Neural progenitor cell (in vitro differentiated cells): ENCODE measurements at regions not wholly inside any gene's neighbourhood (a gene's known extent, or its start where the extent isn't known, plus 50 kb on each side); places are given as distances from the start of the nearest gene placed in this dataset.

Experiments
- DNase-seq: peaks from one replicate; pipeline ENCODE4 v3.0.0-alpha.2; 2016; ENCODE audit warnings: low spot score
- H2AFZ ChIP-seq: fragments of 200-600 bp; sonication (generic); replicated peaks from 2 replicates; pipeline ENCODE4 v1.6.1; 2016; ENCODE audit warnings: antibody characterized with exemption
- H3F3A ChIP-seq: fragments of 200-600 bp; sonication (generic); 2 replicates; pipeline ENCODE4 v1.6.1; 2016; ENCODE audit warnings: antibody characterized with exemption, low read depth
- H3K27ac ChIP-seq: fragments of 200-600 bp; sonication (generic); 2 replicates; pipeline ENCODE4 v1.5.1; 2016; ENCODE audit warnings: mild to moderate bottlenecking
- H3K27me3 ChIP-seq: fragments of 200-600 bp; sonication (generic); 2 replicates; pipeline ENCODE4 v1.6.1; 2016; ENCODE audit warnings: mild to moderate bottlenecking, moderate library complexity
- H3K36me3 ChIP-seq: fragments of 200-600 bp; sonication (generic); 2 replicates; pipeline ENCODE4 v1.5.1; 2016
- H3K4me1 ChIP-seq: fragments of 200-600 bp; sonication (generic); 2 replicates; pipeline ENCODE4 v1.6.1; 2016; ENCODE audit warnings: mixed run types
- H3K4me2 ChIP-seq: fragments of 200-600 bp; sonication (generic); 2 replicates; pipeline ENCODE4 v1.6.1; 2016
- H3K4me3 ChIP-seq: fragments of 200-600 bp; sonication (generic); 2 replicates; pipeline ENCODE4 v1.5.1; 2016
- H3K79me2 ChIP-seq: fragments of 200-600 bp; sonication (generic); 2 replicates; pipeline ENCODE4 v1.6.1; 2016; ENCODE audit warnings: low read depth
- H3K9ac ChIP-seq: fragments of 200-600 bp; sonication (generic); 2 replicates; pipeline ENCODE4 v1.6.1; 2016
- H3K9me3 ChIP-seq: fragments of 200-600 bp; sonication (generic); 2 replicates; pipeline ENCODE4 v1.5.1; 2016; ENCODE audit warnings: low read depth
- H4K20me1 ChIP-seq: fragments of 200-600 bp; sonication (generic); 2 replicates; pipeline ENCODE4 v1.6.1; 2016; ENCODE audit warnings: low read depth
- H3K27ac Mint-ChIP-seq: 3 replicates; pipeline ENCODE4 v1.8.0; 2021; ENCODE audit warnings: mixed read lengths
- H3K27me3 Mint-ChIP-seq: 2 replicates; pipeline ENCODE4 v1.8.0; 2022; ENCODE audit warnings: low read depth, mild to moderate bottlenecking, inconsistent platforms, moderate library complexity, mixed read lengths; ENCODE audit not compliant: insufficient read depth
- H3K36me3 Mint-ChIP-seq: 3 replicates; pipeline ENCODE4 v1.8.0; 2021; ENCODE audit warnings: mixed read lengths
- H3K4me1 Mint-ChIP-seq: 3 replicates; pipeline ENCODE4 v1.8.0; 2021; ENCODE audit warnings: mixed read lengths
- H3K4me3 Mint-ChIP-seq: 3 replicates; pipeline ENCODE4 v1.8.0; 2021; ENCODE audit warnings: mild to moderate bottlenecking, moderate library complexity, mixed read lengths
- H3K9me3 Mint-ChIP-seq: 3 replicates; pipeline ENCODE4 v1.8.0; 2020; ENCODE audit warnings: mixed read lengths
- EZH2 ChIP-seq: fragments of 200-600 bp; sonication (generic); IDR thresholded peaks from 2 replicates; pipeline ENCODE4 v1.6.1; 2017; ENCODE audit warnings: antibody characterized with exemption, mild to moderate bottlenecking, moderate library complexity
- EZH2phosphoT487 ChIP-seq: fragments of 200-600 bp; sonication (generic); IDR thresholded peaks from 2 replicates; pipeline ENCODE4 v1.6.1; 2017; ENCODE audit warnings: antibody characterized with exemption
- TF ChIP-seq, protein P1 (sequence below): fragments of 200-600 bp; sonication (generic); IDR thresholded peaks from 2 replicates; pipeline ENCODE4 v1.5.1; 2017; ENCODE audit warnings: antibody characterized with exemption, mild to moderate bottlenecking

GRCh38 chr5:173801006-173801405, 87.1 kb upstream of the CPEB4 start:
- no peak for DNase-seq
- Mint-ChIP-seq H3K36me3 (no peaks in the 10 kb centered on the region), H3K4me1 (no peaks in the 10 kb centered on the region), H3K4me3 (no peak overlapping the region), H3K27me3 (peaks cover 5% of the 10 kb centered on the region), H3K27ac (no peak overlapping the region), H3K9me3 (peaks cover 5% of the 10 kb centered on the region)
- Histone ChIP-seq H3K4me3 (no peak overlapping the region), H3K36me3 (no peaks in the 10 kb centered on the region), H2AFZ (no peak overlapping the region), H3K27ac (no peak overlapping the region), H3K4me2 (no peak overlapping the region), H3K27me3 (no peaks in the 10 kb centered on the region), H3K79me2 (no peaks in the 10 kb centered on the region), H3K9me3 (no peaks in the 10 kb centered on the region), H3K9ac (no peak overlapping the region), H3K4me1 (no peaks in the 10 kb centered on the region), H3F3A (no peaks in the 10 kb centered on the region), H4K20me1 (no peaks in the 10 kb centered on the region)
- TF ChIP-seq, protein P1, sequence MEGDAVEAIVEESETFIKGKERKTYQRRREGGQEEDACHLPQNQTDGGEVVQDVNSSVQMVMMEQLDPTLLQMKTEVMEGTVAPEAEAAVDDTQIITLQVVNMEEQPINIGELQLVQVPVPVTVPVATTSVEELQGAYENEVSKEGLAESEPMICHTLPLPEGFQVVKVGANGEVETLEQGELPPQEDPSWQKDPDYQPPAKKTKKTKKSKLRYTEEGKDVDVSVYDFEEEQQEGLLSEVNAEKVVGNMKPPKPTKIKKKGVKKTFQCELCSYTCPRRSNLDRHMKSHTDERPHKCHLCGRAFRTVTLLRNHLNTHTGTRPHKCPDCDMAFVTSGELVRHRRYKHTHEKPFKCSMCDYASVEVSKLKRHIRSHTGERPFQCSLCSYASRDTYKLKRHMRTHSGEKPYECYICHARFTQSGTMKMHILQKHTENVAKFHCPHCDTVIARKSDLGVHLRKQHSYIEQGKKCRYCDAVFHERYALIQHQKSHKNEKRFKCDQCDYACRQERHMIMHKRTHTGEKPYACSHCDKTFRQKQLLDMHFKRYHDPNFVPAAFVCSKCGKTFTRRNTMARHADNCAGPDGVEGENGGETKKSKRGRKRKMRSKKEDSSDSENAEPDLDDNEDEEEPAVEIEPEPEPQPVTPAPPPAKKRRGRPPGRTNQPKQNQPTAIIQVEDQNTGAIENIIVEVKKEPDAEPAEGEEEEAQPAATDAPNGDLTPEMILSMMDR = no peak
- TF ChIP-seq EZH2 = no peak
- TF ChIP-seq EZH2phosphoT487 = no peak

DNA sequence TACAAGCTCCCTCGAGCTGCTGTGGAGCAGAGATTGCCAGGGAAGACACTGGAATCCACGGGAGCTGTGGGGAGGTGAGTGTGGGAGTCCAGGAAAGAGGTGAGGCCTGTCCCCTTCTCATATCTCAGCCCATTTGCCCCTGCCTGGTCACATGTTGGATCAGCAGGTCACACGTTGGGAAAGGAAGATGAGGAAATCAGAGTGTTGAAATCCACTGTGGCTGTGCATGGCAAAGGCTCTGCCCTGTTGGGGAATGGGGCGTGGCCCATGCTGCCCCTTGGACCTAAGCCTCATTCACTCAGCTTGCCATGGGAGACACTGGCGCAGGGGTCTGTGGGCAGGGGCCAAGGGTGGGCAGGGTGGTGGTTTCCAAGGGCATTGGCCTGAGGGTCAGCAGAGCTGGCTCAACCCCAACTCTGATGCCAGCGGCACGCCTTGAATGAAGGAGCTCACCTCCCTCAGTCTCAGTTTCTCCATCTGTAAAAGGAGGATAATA, 85.4 kb upstream of the CPEB4 start:
- Histone ChIP-seq H3K4me1 (no peaks in the 10 kb centered on the region), H3K27me3 (no peaks in the 10 kb centered on the region), H3K9me3 (no peaks in the 10 kb centered on the region), H3K4me3 (no peak overlapping the region), H4K20me1 (no peaks in the 10 kb centered on the region), H3K27ac (no peak overlapping the region), H3K79me2 (no peaks in the 10 kb centered on the region), H2AFZ (no peak overlapping the region), H3K4me2 (no peak overlapping the region), H3K36me3 (no peaks in the 10 kb centered on the region), H3K9ac (no peak overlapping the region), H3F3A (no peaks in the 10 kb centered on the region)
- Mint-ChIP-seq H3K27ac (no peak overlapping the region), H3K9me3 (peaks cover 5% of the 10 kb centered on the region), H3K4me1 (no peaks in the 10 kb centered on the region), H3K4me3 (no peak overlapping the region), H3K36me3 (no peaks in the 10 kb centered on the region), H3K27me3 (peaks cover 4% of the 10 kb centered on the region)
- TF ChIP-seq EZH2 (no peak), EZH2phosphoT487 (no peak)
- TF ChIP-seq, protein P1 = no peak
- DNase-seq = no peak

DNA sequence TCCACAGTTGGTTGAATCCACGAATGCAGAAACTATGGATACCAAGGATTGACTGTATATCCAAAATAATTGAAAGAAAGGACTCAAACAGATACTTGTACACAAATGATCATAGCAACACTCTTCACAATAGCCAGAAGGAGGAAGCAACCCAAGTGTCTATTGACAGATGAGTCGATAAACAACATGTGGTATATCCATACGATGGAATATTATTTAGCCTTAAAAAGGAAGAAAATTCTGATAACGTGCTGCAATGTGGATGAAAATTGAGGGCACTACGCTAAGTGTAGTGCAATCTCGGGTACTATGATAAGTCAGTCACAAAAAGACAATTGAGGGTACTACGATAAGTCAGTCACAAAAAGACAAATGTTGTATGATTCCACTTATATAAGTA, 83.6 kb upstream of the CPEB4 start:
- Mint-ChIP-seq H3K4me1 (no peaks in the 10 kb centered on the region), H3K27me3 (no peaks in the 10 kb centered on the region), H3K9me3 (peaks cover 5% of the 10 kb centered on the region), H3K4me3 (no peak overlapping the region), H3K27ac (no peak overlapping the region), H3K36me3 (no peaks in the 10 kb centered on the region)
- no peak overlapping the region for H3K4me2 ChIP-seq
- no peak overlapping the region for H3K4me3 ChIP-seq
- TF ChIP-seq, protein P1 = no peak
- TF ChIP-seq EZH2 (no peak), EZH2phosphoT487 (no peak)
- no peaks in the 10 kb centered on the region for H3F3A ChIP-seq
- H2AFZ ChIP-seq = no peak overlapping the region
- H4K20me1 ChIP-seq = no peaks in the 10 kb centered on the region
- no peaks in the 10 kb centered on the region for H3K27me3 ChIP-seq
- H3K36me3 ChIP-seq = no peaks in the 10 kb centered on the region
- H3K27ac ChIP-seq = no peak overlapping the region
- H3K4me1 ChIP-seq = no peaks in the 10 kb centered on the region
- H3K9ac ChIP-seq = no peak overlapping the region
- H3K9me3 ChIP-seq = no peaks in the 10 kb centered on the region
- no peaks in the 10 kb centered on the region for H3K79me2 ChIP-seq
- DNase-seq = no peak
